H9 (cell line): ENCODE measurements at regions not wholly inside any gene's neighbourhood (a gene's known extent, or its start where the extent isn't known, plus 50 kb on each side); places are given as distances from the start of the nearest gene placed in this dataset.

Experiments used
- DNase-seq: peaks from one replicate; pipeline ENCODE4 v3.0.0-alpha.2; 2017
- H2AFZ ChIP-seq: one replicate; pipeline ENCODE4 v1.6.1; 2013; ENCODE audit warnings: mild to moderate bottlenecking, low read length, control low read depth, moderate library complexity
- H2AK5ac ChIP-seq: 2 replicates; pipeline ENCODE4 v1.6.1; 2013; ENCODE audit warnings: low read length, control low read depth, mixed read lengths; ENCODE audit not compliant: insufficient read length
- H2BK120ac ChIP-seq: one replicate; pipeline ENCODE4 v1.6.1; 2013; ENCODE audit warnings: low read depth, mild to moderate bottlenecking, low read length, control low read depth, inconsistent platforms; ENCODE audit not compliant: poor library complexity, severe bottlenecking
- H2BK12ac ChIP-seq: 2 replicates; pipeline ENCODE4 v1.6.1; 2013; ENCODE audit warnings: low read length, control low read depth, mixed read lengths, low read depth; ENCODE audit not compliant: insufficient read length
- H2BK15ac ChIP-seq: 2 replicates; pipeline ENCODE4 v1.6.1; 2013; ENCODE audit warnings: low read depth, low read length, control low read depth
- H2BK20ac ChIP-seq: one replicate; pipeline ENCODE4 v1.6.1; 2013; ENCODE audit warnings: low read depth, mild to moderate bottlenecking, low read length, control low read depth, inconsistent platforms; ENCODE audit not compliant: poor library complexity, severe bottlenecking
- H2BK5ac ChIP-seq: 2 replicates; pipeline ENCODE4 v1.6.1; 2013; ENCODE audit warnings: low read length, control low read depth, mixed read lengths; ENCODE audit not compliant: insufficient read length
- H3K14ac ChIP-seq: 2 replicates; pipeline ENCODE4 v1.6.1; 2013; ENCODE audit warnings: low read length, control low read depth; ENCODE audit not compliant: insufficient read depth
- H3K18ac ChIP-seq: 2 replicates; pipeline ENCODE4 v1.6.1; 2013; ENCODE audit warnings: low read depth, mild to moderate bottlenecking, mixed read lengths, low read length, control low read depth; ENCODE audit not compliant: insufficient read length
- H3K23ac ChIP-seq: 2 replicates; pipeline ENCODE4 v1.6.1; 2013; ENCODE audit warnings: low read length, control low read depth, mixed read lengths, low read depth; ENCODE audit not compliant: insufficient read length
- H3K23me2 ChIP-seq: 2 replicates; pipeline ENCODE4 v1.6.1; 2013; ENCODE audit warnings: low read depth, mild to moderate bottlenecking, mixed read lengths, low read length, control low read depth; ENCODE audit not compliant: insufficient read length, poor library complexity, severe bottlenecking
- H3K27ac ChIP-seq: 2 replicates; pipeline ENCODE4 v1.5.1; 2013; ENCODE audit warnings: low read length, control low read depth, mixed read lengths, low read depth; ENCODE audit not compliant: insufficient read length
- H3K27me3 ChIP-seq: 2 replicates; pipeline ENCODE4 v1.6.1; 2013; ENCODE audit warnings: low read length, control low read depth, inconsistent platforms; ENCODE audit not compliant: insufficient read depth
- H3K4ac ChIP-seq: 2 replicates; pipeline ENCODE4 v1.6.1; 2013; ENCODE audit warnings: low read depth, mild to moderate bottlenecking, control low read depth, inconsistent platforms, low read length, moderate library complexity
- H3K4me1 ChIP-seq: 2 replicates; pipeline ENCODE4 v1.6.1; 2013; ENCODE audit warnings: low read length, control low read depth, inconsistent platforms; ENCODE audit not compliant: insufficient read depth
- H3K4me2 ChIP-seq: 2 replicates; pipeline ENCODE4 v1.6.1; 2013; ENCODE audit warnings: low read length, control low read depth, mixed read lengths; ENCODE audit not compliant: insufficient read length, insufficient read depth
- H3K56ac ChIP-seq: 2 replicates; pipeline ENCODE4 v1.6.1; 2013; ENCODE audit warnings: low read depth, mild to moderate bottlenecking, mixed read lengths, low read length, control low read depth; ENCODE audit not compliant: insufficient read length
- H3K79me1 ChIP-seq: 2 replicates; pipeline ENCODE4 v1.6.1; 2013; ENCODE audit warnings: low read depth, mild to moderate bottlenecking, moderate library complexity, low read length, control low read depth, inconsistent platforms; ENCODE audit not compliant: insufficient read depth, poor library complexity, severe bottlenecking
- H3K79me2 ChIP-seq: 2 replicates; pipeline ENCODE4 v1.6.1; 2013; ENCODE audit warnings: low read length, control low read depth, inconsistent platforms; ENCODE audit not compliant: insufficient read depth
- H3K9ac ChIP-seq: 2 replicates; pipeline ENCODE4 v1.6.1; 2013; ENCODE audit warnings: low read length, control low read depth, mixed read lengths; ENCODE audit not compliant: insufficient read length; ENCODE audit errors: extremely low read depth
- H3K9me3 ChIP-seq: one replicate; pipeline ENCODE4 v1.6.1; 2013; ENCODE audit warnings: low read depth, low read length, inconsistent platforms; ENCODE audit not compliant: control insufficient read depth
- H3T11ph ChIP-seq: one replicate; pipeline ENCODE4 v1.6.1; 2013; ENCODE audit warnings: mild to moderate bottlenecking, low read length, control low read depth, inconsistent platforms
- H4K20me1 ChIP-seq: one replicate; pipeline ENCODE4 v1.6.1; 2013; ENCODE audit not compliant: control insufficient read depth, insufficient read length, insufficient read depth
- H4K5ac ChIP-seq: 2 replicates; pipeline ENCODE4 v1.6.1; 2013; ENCODE audit warnings: low read depth, mild to moderate bottlenecking, mixed read lengths, low read length, control low read depth; ENCODE audit not compliant: insufficient read length
- H4K8ac ChIP-seq: replicated peaks from 2 replicates; pipeline ENCODE4 v1.6.1; 2013; ENCODE audit warnings: low read length, control low read depth, mixed read lengths, low read depth; ENCODE audit not compliant: insufficient read length
- H4K91ac ChIP-seq: 2 replicates; pipeline ENCODE4 v1.6.1; 2013; ENCODE audit warnings: low read depth, mild to moderate bottlenecking, moderate library complexity, mixed read lengths, low read length, control low read depth; ENCODE audit not compliant: insufficient read length
- H3K27ac Mint-ChIP-seq, 3 experiments: 2 replicates in 2 of 3; 3 replicates in 1 of 3; pipeline ENCODE4 v1.8.0; 2020 to 2021; ENCODE audit warnings: mixed read lengths in 3 of 3, mild to moderate bottlenecking in 1 of 3, moderate library complexity in 1 of 3
- H3K27me3 Mint-ChIP-seq: 2 replicates; pipeline ENCODE4 v1.8.0; 2021; ENCODE audit warnings: low read depth, mild to moderate bottlenecking, moderate library complexity, mixed read lengths
- H3K36me3 Mint-ChIP-seq, 3 experiments: 2 replicates in 2 of 3; 3 replicates in 1 of 3; pipeline ENCODE4 v1.8.0; 2020 to 2021; ENCODE audit warnings: low read depth in 3 of 3, mixed read lengths in 3 of 3; ENCODE audit not compliant: insufficient read depth in 1 of 3
- H3K4me1 Mint-ChIP-seq, 2 experiments: 2 replicates each; pipeline ENCODE4 v1.8.0; 2020; ENCODE audit warnings: mixed read lengths in 2 of 2
- H3K4me3 Mint-ChIP-seq, 2 experiments: 2 replicates in 1 of 2; 3 replicates in 1 of 2; pipeline ENCODE4 v1.8.0; 2020 to 2021; ENCODE audit warnings: mild to moderate bottlenecking in 2 of 2, mixed read lengths in 2 of 2, moderate library complexity in 1 of 2
- H3K9me3 Mint-ChIP-seq, 2 experiments: 2 replicates in 1 of 2; 3 replicates in 1 of 2; pipeline ENCODE4 v1.8.0; 2020; ENCODE audit warnings: mild to moderate bottlenecking in 2 of 2, mixed read lengths in 2 of 2, moderate library complexity in 1 of 2
- WGBS: extraction: QIAGEN DNeasy Blood & Tissue Kit; methylation state at CpG from one replicate; pipeline ENCODE4 v1.1.7; 2013; ENCODE audit warnings: missing lambda C conversion rate, low lambda C conversion rate, mixed read lengths; ENCODE audit not compliant: insufficient read length; ENCODE audit errors: extremely low coverage; 5-methylcytosine and 5-hydroxymethylcytosine counted together
- TF ChIP-seq, protein P1 (sequence below): fragments of 200-600 bp; sonication (generic); conservative IDR thresholded peaks from 3 replicates; pipeline ENCODE4 v1.8.0; 2021; ENCODE audit warnings: antibody characterized with exemption, mild to moderate bottlenecking

- Histone ChIP-seq H3K9ac (no peak overlapping the region), H2AFZ (no peak overlapping the region), H3T11ph (no peak overlapping the region)
These were observed 254.6 kb upstream of the KCNIP4 start for GRCh38 chr4:22202975-22203710.

More at GRCh38 chr4:22202975-22203710, 254.6 kb upstream of the KCNIP4 start:
- Histone ChIP-seq H4K91ac (no peak overlapping the region), H3K23me2 (no peaks in the 10 kb centered on the region), H3K4ac (no peak overlapping the region), H3K79me2 (no peaks in the 10 kb centered on the region), H3K23ac (no peak overlapping the region), H2BK12ac (no peak overlapping the region), H4K5ac (no peak overlapping the region), H3K27me3 (no peaks in the 10 kb centered on the region), H3K4me2 (no peak overlapping the region), H4K8ac (no peak overlapping the region), H2BK5ac (no peak overlapping the region), H3K14ac (no peak overlapping the region), H2BK15ac (no peak overlapping the region), H2BK20ac (no peak overlapping the region), H3K4me1 (no peaks in the 10 kb centered on the region), H2AK5ac (no peak overlapping the region), H2BK120ac (no peak overlapping the region), H3K79me1 (no peaks in the 10 kb centered on the region), H3K18ac (no peak overlapping the region), H3K9me3 (no peaks in the 10 kb centered on the region), H4K20me1 (no peaks in the 10 kb centered on the region), H3K56ac (no peak overlapping the region), H3K27ac (no peak overlapping the region)
- Mint-ChIP-seq H3K27ac (no peak overlapping the region), H3K4me3 (no peak overlapping the region), H3K9me3 (no peaks in the 10 kb centered on the region), H3K27me3 (no peaks in the 10 kb centered on the region), H3K36me3 (no peaks in the 10 kb centered on the region), H3K4me1 (no peaks in the 10 kb centered on the region)
- 100% methylated on average over 1 of the region's 6 CpGs for WGBS
- TF ChIP-seq, protein P1, sequence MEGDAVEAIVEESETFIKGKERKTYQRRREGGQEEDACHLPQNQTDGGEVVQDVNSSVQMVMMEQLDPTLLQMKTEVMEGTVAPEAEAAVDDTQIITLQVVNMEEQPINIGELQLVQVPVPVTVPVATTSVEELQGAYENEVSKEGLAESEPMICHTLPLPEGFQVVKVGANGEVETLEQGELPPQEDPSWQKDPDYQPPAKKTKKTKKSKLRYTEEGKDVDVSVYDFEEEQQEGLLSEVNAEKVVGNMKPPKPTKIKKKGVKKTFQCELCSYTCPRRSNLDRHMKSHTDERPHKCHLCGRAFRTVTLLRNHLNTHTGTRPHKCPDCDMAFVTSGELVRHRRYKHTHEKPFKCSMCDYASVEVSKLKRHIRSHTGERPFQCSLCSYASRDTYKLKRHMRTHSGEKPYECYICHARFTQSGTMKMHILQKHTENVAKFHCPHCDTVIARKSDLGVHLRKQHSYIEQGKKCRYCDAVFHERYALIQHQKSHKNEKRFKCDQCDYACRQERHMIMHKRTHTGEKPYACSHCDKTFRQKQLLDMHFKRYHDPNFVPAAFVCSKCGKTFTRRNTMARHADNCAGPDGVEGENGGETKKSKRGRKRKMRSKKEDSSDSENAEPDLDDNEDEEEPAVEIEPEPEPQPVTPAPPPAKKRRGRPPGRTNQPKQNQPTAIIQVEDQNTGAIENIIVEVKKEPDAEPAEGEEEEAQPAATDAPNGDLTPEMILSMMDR = no peak
- DNase-seq = no peak
